ENCODE measurements at regions not wholly inside any gene's neighbourhood (a gene's known extent, or its start where the extent isn't known, plus 50 kb on each side); places are given as distances from the start of the nearest gene placed in this dataset.

GRCh38 chr1:60488847-60489246, 415.3 kb upstream of the C1orf87 start:
- H3K4me1 Mint-ChIP-seq: no peaks in the 10 kb centered on the region
- ATAC-seq (ENCODE audit: low read depth) (no peak), DNase-seq (no peak)
- no peaks in the 10 kb centered on the region for H3K36me3 Mint-ChIP-seq (ENCODE audit: low read depth)
- H3K27ac Mint-ChIP-seq: no peak overlapping the region
- intact Hi-C loops (cut with micrococcal nuclease): no loop called here
- POLR2A ChIA-PET: no interaction called here
- H3K4me3 Mint-ChIP-seq: no peak overlapping the region
- CTCF ChIA-PET: no interaction called here
- no peaks in the 10 kb centered on the region for H3K9me3 Mint-ChIP-seq
- no peaks in the 10 kb centered on the region for H3K27me3 Mint-ChIP-seq
- no peak for TF ChIP-seq CTCF (IDR thresholded peaks at IDR 0.05)

GRCh38 chr1:60487565-60488345, 414.2 kb upstream of the C1orf87 start:
- ATAC-seq (ENCODE audit: low read depth) (no peak), DNase-seq (no peak)
- intact Hi-C loops (cut with micrococcal nuclease): no loop called here
- no peaks in the 10 kb centered on the region for H3K4me1 Mint-ChIP-seq
- no peak overlapping the region for H3K27ac Mint-ChIP-seq
- no peak overlapping the region for H3K4me3 Mint-ChIP-seq
- TF ChIP-seq CTCF (IDR thresholded peaks at IDR 0.05): no peak
- no peaks in the 10 kb centered on the region for H3K27me3 Mint-ChIP-seq
- ChIA-PET CTCF (no interaction called here), POLR2A (no interaction called here)
- H3K9me3 Mint-ChIP-seq: no peaks in the 10 kb centered on the region
- H3K36me3 Mint-ChIP-seq (ENCODE audit: low read depth): no peaks in the 10 kb centered on the region

- no peak for TF ChIP-seq CTCF (IDR thresholded peaks at IDR 0.05)
- H3K4me3 Mint-ChIP-seq: no peak overlapping the region
- CTCF ChIA-PET: no interaction called here
- no peak overlapping the region for H3K27ac Mint-ChIP-seq
- no peaks in the 10 kb centered on the region for H3K36me3 Mint-ChIP-seq (ENCODE audit: low read depth)
- H3K4me1 Mint-ChIP-seq: no peaks in the 10 kb centered on the region
- POLR2A ChIA-PET: no interaction called here
- intact Hi-C loops (cut with micrococcal nuclease): no loop called here
- DNase-seq (no peak), ATAC-seq (ENCODE audit: low read depth) (no peak)
- no peaks in the 10 kb centered on the region for H3K27me3 Mint-ChIP-seq
- peaks cover under 1% of the 10 kb centered on the region for H3K9me3 Mint-ChIP-seq
Measured at GRCh38 chr1:60483509-60483908, 409.9 kb upstream of the C1orf87 start.

- Mint-ChIP-seq H3K4me3 (no peak overlapping the region), H3K4me1 (no peaks in the 10 kb centered on the region), H3K27me3 (no peaks in the 10 kb centered on the region), H3K27ac (no peak overlapping the region), H3K9me3 (no peaks in the 10 kb centered on the region), H3K36me3 (ENCODE audit: low read depth) (no peaks in the 10 kb centered on the region)
- intact Hi-C loops (cut with micrococcal nuclease): no loop called here
- CTCF ChIA-PET: no interaction called here
- no peak for ATAC-seq (ENCODE audit: low read depth)
- no peak for TF ChIP-seq CTCF (IDR thresholded peaks at IDR 0.05)
- no peak for DNase-seq
- POLR2A ChIA-PET: no interaction called here
Measured at GRCh38 chr1:60470246-60470645, 396.7 kb upstream of the C1orf87 start.

GRCh38 chr1:60463786-60464185, 390.2 kb upstream of the C1orf87 start:
- no peaks in the 10 kb centered on the region for H3K27me3 Mint-ChIP-seq
- intact Hi-C loops (cut with micrococcal nuclease): no loop called here
- ChIA-PET POLR2A (no interaction called here), CTCF (no interaction called here)
- no peak for DNase-seq
- H3K9me3 Mint-ChIP-seq: peaks cover 4% of the 10 kb centered on the region
- no peak for ATAC-seq (ENCODE audit: low read depth)
- TF ChIP-seq CTCF (IDR thresholded peaks at IDR 0.05): no peak
- no peaks in the 10 kb centered on the region for H3K36me3 Mint-ChIP-seq (ENCODE audit: low read depth)
- no peak overlapping the region for H3K27ac Mint-ChIP-seq
- H3K4me1 Mint-ChIP-seq: no peaks in the 10 kb centered on the region
- H3K4me3 Mint-ChIP-seq: no peak overlapping the region
